A204.1 (cell line): ENCODE measurements at regions not wholly inside any gene's neighbourhood (a gene's known extent, or its start where the extent isn't known, plus 50 kb on each side); places are given as distances from the start of the nearest gene placed in this dataset.

Experiments used
- FAIRE-seq: peaks from 2 replicates; lab custom pipeline; 2012; peaks lifted over from hg19 to GRCh38; lab: Jason Lieb, UNC

DNA sequence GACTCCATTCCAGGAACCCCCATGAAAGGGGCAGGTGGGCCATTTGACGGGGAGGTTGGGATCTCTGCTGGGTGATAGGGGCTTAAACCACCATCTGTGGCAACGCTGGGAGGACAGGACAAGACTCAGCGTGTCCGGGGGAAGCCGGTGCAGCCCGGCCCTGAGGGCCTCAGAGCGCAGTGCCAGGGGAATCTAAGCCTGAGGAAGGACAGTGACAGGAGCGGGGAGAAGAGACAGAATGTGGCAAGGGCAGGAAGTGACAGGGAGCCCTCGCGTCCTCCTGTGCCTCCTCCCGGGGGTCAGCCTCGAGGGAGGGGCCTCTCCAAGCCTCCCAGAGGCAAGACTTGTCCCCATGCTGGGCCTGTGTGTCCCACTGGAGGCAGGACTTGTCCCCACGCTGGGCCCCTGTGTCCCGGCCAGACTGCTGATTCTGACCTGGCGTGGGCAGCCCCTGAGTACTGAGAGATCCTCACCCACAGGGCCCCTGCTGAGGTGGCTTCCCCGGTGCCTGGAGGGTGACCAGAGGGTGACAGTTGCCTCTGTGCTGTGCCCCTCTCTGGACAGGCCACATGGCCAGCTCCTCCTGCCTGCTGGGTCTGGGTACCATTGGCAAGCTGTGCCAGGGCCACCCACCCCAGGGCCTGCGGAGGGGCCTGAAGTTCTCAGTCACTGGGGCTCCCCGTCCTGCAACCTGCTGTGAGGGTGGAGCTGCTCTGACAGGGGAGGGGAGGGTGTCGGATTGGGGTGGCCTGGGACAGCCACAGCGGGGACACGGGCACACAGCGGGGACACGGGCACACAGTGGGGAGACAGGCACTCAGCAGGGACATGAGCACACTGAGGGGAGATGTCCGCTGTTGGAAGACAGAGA, 676.2 kb downstream of the BRD1 start:
- no peak for FAIRE-seq

DNA sequence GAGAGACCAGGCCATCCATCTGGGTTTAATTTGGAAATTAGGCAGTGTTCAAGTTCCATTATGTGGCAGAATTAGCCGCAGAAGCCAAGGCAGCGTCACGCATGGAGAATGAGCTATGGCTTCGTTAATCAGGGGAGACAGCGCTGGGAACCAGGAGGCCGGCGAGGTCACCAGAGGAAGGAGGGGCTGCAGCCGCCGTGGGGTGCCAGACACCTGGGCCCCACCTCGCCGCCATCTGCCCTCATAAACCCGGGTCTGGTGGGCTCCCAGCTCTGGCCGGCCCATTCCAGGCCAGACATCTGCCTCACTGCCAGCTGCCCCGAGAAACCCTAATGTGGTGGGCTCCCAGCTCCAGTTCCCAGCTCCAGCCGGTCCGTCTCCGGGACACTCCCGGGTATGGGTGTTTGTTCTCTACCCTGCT, 676.9 kb downstream of the BRD1 start:
- no peak for FAIRE-seq

DNA sequence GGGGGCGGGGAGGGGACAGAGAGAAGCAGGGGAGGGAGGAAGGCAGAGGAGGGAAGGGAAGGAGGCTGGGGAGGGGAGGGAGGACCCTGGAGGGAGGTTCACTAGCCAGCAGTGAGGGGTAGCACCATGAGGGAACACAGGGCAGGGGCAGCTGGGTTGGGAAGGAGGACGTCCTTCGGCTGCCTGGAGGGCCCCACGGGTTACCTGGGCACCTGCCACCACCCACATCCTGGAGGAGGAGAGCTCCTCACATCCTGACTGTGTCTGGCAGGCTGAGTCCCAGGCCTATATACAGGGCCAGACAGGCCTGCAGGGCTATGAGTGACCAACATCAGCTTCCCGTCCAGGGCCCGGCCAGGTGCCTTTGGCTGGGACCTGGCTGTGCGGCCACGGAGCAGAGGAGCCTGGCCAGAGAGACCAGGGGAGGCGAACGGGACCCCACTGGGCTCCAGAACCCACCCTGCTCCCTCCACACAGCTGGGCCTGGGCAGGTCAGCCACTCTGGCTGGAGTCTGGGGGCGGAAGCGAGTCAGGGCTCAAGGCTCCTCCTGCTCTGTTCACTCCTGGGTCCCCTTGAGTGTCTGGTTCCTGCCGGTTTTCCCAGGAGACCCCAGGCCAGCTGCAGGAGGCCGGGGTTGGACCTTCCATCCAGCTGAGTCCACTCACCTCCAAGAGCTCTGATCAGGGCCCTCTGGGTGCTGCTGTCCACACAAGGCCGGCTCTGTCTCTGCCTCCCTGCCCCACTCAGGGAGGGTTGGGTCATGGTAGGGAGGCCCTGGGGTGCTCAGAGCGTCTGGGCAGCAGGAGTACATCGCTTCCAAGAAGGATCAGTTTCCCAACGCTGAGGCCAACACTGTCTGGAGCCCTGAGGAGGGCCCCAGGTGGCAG, 677.7 kb downstream of the BRD1 start:
- no peak for FAIRE-seq

DNA sequence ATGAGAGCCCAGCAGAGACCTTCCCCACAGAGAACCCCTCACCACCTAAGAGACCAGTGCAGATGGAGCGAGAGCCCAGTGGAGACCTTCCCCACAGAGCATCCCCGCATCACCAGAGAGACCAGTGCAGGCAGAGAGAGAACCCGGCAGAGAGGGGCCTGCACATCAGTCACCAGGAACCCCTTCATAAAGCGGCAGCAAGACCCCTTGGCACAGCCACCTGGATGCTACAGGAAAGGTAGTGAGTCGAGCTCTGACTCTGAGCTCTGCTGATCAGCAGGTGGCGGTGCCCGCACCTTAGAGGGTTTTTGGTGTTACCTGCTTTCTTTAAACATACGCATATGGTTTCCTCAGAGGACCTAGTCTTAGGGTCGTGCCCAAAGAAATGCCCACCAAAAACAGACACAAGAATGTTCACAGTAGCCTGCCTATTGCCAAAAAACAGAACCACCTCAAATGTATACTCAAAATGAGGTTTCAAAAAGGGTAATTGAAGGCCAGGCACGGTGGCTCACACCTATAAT, 678.7 kb downstream of the BRD1 start:
- no peak for FAIRE-seq

DNA sequence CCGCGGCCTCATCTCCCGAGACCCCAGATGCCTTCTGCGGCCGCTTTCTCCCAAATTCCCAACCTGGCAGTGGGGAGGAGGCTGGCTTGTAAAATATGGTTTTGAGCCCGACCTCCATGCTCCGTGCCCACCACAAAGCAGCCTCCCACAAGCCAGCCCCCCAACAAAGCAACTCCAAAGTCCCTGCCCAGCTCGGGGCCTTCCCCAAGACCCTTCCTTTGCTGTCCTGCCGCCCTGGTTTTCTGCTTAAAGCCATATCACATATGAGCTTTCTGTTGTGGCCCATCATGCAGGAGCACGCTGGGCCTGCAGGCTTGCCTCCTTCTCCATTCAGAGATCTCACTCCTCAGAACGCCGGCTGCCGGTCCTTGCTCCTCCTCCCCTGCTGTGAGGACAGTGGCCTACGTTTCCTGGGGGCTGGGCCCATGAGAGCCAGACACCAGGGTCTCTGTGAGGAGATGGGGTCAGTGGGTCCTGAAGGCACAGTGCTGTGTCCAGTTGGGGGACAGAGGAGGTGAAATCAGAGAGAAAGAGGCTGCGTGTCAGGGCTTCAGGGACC, 680.0 kb downstream of the BRD1 start:
- FAIRE-seq = no peak

DNA sequence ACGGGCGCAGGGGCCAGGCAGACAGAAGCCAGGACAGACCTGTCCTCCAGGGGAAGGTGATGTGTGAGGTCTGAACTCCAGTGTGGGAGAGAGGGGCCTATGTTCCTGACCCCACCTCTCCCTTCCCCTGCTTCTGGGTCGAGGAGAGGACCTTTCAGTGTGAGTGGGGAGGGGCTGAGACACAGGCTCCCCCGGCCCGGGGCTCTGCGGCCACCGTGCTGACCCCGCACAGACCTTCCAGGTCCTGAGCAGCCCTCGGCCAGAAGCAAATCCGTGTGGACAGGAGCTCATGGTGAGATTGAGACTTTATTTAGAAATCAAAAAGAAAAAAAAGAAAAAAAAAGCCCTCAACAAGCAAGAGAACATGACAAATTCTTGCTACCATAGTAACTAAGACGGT, 680.5 kb downstream of the BRD1 start:
- FAIRE-seq = no peak

DNA sequence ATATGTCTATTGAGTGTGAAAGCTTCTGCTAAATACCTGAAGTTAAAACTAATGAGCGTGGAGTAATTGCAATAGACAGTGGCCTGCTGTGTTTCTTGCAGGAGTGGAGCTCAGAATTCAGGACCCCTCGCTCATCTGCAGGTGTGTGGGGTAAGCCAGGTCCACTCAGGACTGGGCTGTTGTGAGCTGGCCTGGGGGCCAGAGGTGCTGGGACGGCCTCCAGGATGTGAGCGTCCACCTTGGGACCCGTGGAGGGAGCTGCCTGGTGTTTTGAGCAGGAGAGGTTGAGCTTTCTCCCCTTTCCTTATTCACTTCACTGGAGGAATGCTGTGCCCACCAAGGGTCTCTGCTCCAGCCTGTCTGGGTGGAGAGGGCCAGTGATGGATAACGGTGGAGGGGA, 681.2 kb downstream of the BRD1 start:
- FAIRE-seq = no peak

DNA sequence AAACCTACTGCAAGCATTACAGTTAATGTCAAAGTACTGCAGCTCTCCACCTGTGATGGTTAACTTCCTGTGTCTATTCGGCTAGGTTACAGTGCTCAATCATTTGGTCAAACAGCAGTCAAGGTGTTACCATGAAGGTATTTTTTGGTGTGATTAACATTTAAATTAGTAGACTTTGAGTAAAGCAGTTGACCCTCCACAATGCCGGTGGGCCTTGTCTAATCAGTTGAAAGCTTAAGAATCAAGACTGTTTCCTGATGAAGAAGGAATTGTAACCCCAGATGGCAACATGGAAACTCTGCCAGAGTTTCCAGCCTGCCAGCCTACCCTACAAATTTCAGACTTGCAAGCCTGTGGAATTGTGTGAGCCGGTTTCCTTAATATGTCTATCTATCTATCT, 683.9 kb downstream of the BRD1 start:
- FAIRE-seq = no peak

DNA sequence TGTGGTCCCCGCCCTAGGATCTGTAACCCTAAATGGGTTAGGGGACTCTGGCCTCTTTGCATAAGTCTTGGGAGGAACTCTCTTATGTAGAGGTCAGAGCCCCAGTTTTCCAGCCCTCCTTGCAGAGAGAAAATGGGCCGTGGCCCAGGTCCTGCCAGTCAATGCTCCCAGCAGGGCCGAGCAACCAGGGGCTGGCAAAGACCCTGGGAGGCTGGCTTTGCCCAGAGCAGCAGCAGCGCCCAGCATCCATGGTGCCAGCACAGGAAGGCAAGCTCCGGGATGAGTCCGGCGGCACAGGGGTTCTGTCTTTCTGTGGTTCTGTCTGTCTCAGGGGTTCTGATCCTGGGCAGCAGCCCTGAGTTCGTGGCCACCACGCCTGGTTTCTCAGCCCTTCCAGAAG, 684.8 kb downstream of the BRD1 start:
- FAIRE-seq = no peak

DNA sequence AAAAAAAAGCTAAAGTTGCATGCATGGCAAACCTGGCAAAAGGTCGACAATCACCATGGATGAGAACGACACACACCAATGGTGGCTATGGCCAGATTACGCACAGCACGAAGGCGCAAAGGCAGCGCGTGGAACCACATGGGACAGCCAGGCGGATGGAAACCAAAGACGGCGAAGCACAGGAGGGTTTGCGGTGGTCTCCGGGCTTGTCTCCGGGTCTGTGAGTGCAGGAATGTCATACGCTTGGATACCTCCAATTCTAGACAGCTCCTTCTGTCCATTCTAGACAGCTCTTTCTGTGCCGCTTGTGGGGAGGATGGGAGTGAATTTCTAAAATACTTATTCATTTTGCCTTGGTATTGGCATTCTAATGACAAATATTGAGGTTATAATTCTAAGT, 685.4 kb downstream of the BRD1 start:
- FAIRE-seq = no peak

DNA sequence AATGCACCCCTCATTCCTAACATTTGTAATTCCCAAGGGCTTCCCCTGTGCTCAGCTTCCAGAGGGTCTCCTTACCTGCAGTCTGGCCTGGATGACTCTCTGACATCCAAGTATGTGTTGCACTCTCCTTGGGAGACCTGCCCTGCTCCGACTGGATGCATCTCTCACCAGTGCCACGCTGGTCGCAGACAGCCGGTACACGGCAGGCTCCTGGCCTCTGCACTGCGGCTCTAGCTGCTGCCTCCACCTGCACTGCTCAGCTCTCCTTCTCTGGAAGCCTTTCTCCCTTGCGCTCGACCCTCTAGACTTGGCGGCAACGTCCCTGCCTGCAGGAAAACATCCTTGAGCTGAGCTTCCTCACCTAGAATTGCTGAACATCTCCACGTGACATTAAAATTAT, 685.9 kb downstream of the BRD1 start:
- FAIRE-seq = no peak

DNA sequence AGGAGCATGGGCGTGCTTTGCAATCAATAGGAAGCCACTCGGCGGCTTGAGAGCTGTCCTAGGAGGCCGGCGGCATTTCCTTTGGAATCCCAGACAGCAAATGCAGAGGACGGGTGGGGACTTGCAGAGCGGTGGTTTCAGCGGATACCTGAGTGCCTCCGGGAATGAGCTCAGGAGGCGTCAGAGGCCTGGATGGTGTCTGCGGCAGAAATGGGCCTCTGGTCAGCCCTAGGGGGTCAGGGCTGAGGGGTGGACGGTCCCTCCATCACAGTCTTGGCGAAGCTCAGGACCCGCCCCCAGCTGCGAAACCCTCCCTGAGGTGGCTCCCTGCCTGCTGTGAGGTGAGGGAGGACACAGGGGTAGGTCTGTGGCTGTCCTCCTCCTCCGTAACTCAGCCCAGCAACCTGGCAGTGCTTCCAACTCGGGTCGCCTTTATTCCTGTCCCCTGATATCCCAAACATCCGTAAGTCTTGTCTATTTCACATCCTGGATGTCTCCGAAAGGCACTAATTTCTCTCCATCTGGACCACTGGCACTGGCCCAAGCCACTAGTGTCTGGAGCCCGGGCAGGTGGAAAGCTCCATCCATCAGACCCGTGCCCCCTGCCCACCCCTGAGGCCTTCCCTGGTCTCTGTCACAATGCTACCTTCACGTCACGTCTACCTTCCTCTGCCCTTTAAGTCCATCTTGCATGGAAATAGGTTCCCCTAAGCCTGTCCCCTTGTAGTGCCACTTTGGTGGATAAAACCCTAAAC, 686.6 kb downstream of the BRD1 start:
- FAIRE-seq = no peak

DNA sequence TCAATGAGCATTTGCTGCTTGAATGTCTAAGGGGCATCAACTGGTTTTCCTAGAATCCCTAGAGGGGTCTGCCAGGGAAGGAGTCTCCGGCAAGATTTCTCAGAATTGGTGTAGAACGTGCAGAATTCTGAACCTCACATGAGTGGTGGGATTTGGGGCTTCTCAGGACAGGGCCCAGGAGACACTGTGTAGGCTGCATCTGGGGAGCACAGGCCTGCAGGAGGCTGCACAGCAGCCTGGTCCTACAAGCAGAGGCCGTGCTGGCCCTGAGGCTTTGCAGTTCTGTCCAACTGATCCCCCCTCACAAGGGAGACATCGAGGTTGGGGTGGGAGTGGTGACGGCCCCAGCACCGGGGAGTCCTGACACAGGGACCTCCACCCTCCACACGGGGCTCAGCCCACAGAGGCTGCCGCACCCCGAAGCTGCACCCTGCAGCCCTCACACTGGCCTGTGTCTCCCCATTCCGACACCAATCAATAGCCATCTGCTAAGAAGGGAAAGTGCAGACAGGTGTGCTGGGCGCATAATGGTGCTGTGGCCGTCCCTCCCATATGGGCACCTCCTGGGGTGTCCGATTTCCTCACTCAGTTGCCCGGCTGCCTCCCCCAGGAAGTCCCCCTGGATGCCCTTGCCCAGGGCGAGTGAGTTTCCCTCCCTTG, 688.1 kb downstream of the BRD1 start:
- no peak for FAIRE-seq

DNA sequence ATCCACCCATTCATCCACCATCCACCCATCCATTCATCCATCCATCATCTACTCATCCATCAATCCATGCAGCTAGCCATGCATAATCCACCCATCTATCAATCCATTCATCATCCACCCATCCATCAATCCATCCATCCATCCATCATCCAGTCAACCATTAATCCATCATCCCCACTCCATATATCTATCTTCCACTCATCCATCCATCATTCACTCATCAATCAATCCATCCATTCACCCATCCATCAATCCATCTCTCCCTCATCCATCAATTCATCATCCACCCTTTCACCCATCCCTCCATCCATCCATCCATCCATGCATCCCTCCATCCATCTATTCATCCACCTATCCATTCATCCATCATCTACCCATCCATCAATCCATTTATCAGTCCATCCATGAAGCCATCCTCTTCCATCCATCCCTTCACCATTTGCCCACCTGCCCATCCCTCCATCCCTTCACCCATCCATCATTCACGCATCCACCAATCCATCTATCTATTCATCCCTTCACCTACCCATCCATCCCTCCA, 689.4 kb downstream of the BRD1 start:
- no peak for FAIRE-seq

DNA sequence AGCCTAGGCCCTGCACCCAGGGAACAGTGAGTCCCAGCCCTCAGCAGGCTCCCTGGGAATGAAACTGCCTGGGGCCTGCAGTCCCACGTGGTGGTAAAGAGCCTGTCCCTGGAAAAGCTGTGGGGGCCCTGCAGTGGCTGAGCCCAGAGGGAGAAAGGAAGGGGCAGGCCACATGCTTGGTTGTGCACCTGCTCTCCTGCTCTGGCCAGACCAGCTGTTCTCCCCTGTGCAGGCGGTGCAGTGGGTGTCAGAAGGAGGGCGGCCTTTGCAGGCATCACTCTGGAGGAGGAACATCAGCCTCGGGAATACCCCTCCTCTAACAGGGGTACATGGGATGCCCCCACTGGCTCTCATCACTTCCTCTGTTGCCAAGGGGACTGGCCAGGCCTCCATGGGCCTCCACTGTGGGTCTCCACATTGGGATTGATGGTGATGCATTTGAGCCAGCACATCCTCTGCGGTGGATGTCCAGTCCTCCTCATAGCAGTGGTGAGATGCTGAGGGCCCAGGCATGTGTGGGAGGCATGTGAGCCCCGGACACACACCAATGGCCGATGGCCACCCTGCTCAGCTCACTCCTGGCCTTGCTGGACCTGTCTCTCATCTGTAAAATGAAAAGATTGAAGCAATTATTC, 690.4 kb downstream of the BRD1 start:
- FAIRE-seq = no peak

DNA sequence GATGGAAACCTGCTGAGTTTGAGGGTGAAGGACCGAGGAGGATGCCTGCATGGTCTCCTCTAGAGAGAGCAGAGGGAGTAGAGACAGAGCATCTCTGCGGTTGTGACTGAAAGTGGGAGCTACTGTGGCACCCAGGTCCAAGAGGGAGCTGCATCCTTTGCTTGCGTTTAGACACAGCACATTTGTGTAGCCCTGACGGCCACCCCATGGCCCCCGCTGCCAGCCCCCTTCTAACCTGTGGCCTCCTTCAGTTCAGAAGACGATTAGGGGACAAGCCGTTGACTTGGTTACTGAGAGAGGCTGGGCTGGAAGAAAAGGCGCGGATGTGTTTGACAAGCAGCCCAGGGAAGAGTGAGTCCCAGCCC, 690.9 kb downstream of the BRD1 start:
- FAIRE-seq = no peak

DNA sequence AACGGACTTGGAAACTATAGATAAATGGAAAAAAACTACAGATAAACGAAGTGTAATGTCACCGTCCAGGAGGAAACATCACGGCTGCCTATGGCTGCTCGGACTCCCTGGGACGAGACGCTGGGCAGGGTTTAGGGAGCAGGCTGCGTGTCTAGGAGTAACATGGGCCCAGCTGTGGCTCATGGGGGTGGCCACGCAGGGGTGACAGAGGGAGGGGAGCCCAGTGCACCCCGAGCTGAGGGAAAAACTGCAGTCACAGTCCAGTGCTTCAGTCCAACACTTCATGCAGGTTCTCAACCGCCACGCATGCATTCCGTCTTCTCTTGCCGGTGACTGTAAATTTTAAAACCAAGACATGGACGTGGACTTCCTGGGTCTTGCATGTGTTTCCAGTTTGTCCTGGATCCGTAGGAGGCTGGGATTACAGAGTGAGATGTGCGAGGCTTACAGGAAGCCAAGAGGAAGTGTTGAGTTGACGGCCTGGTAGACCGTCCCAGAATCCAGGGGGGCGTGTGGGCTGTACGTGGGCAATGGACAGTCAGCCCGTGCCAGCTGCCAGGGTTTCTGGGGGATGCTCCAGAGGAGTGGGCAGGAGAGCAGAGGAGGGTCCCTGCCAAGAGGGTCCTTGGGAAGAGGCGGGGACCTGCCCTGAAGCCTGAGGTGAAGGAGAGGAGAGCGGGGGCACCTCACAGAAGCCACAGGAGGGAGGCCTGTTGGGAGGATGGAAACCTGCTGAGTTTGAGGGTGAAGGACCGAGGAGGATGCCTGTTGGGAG, 691.4 kb downstream of the BRD1 start:
- FAIRE-seq = no peak

DNA sequence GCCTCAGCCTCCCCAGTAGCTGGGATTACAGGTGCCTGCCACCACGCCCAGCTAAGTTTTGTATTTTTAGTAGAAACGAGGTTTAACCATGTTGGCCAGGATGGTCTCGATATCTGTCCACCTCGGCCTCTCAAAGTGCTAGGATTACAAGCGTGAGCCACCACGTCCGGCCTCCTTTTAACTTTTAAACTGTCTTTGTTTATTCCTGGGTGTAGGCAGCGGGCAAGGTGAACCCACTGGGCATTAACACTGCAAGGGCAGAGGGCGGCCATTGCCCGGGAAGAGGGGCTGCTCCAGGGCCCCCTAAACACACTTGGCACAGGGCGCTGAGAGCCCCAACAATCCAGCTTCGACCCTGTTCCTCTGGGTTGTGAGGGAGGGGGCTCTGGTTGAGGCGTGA, 693.6 kb downstream of the BRD1 start:
- no peak for FAIRE-seq

DNA sequence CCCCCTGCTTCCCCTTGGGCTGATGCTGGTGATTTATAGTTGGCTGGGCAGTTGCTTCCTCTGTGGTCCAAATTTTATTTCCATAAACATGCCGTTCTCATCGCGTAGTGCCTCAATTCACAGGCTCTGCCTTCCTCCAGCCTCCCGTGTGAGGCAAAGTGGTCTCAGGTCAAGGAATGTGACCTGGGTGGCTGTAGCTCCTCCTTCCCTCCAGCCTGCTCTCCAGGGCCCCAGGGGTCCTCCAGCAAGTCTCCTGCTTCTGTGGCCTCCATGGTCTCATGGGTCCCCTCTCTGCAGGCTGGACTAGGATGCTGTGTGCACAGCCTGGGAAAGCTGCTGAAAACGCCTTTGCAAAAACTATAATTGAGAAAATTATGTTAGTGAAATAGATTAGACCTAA, 694.1 kb downstream of the BRD1 start:
- no peak for FAIRE-seq

DNA sequence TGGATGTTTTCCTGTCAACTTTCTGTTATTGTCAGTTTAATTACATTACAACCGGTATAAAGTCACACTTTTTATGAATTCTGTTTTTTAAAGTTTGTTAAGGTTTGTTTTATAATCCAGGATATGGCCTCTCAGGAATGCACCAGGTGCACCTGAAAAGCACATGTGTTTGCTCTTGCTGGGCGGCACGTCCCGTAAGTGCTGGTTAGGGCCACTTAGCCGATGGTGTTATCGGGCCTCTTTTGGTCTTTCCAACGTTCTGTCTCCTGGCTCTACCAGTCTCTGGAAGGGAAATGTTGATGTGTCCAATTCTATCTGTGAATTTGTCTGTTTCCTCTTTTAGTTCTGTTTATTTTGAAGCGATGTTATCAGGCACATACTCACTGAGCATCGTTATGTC, 695.7 kb downstream of the BRD1 start:
- FAIRE-seq = no peak
